ENCODE measurements at regions not wholly inside any gene's neighbourhood (a gene's known extent, or its start where the extent isn't known, plus 50 kb on each side); places are given as distances from the start of the nearest gene placed in this dataset.

DNA sequence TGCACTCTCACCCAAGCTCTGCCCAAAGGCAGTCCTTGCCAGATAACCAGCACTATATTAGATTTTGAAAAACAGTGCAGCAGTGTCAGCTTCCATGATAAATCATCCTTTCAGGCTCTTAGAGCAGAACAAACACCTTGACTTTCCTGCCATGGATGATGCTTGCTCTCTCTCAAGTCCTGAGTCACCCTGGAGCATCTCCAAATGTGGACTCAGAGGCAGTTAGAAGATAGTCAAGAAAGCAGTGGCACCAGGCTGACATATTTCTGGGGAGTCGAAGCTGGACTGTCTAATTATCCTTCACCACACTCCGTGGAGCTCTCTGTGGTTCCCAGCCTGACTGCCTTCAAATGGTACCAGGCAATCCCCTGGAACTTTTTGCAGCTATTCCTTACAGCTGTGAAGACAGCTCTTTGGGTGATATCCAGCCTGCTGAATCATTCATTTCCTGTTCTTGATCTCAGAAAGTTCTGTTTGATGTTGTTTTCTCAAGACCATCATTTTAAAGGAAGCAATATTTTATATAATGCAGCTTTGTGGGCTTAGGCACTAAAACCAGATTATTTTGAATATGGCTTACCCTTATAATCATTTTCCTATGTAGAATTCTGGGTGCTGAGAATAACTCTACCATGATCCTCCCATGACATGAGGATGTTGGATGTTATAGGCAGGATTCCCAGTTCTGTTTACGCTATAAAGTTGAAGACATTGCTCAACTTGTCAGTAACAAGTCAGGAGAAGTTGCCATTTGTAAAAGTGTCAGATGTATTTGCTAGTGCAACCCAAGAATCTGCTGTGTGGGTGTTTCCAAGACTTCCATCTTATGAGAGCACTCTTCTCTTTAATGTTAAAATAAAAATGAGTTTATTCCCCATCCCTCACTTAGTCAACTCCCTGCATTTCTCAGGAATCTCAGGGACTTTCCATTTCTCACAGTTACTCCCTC, 233.8 kb downstream of the C7orf25 start:
- TF ChIP-seq, protein P1, sequence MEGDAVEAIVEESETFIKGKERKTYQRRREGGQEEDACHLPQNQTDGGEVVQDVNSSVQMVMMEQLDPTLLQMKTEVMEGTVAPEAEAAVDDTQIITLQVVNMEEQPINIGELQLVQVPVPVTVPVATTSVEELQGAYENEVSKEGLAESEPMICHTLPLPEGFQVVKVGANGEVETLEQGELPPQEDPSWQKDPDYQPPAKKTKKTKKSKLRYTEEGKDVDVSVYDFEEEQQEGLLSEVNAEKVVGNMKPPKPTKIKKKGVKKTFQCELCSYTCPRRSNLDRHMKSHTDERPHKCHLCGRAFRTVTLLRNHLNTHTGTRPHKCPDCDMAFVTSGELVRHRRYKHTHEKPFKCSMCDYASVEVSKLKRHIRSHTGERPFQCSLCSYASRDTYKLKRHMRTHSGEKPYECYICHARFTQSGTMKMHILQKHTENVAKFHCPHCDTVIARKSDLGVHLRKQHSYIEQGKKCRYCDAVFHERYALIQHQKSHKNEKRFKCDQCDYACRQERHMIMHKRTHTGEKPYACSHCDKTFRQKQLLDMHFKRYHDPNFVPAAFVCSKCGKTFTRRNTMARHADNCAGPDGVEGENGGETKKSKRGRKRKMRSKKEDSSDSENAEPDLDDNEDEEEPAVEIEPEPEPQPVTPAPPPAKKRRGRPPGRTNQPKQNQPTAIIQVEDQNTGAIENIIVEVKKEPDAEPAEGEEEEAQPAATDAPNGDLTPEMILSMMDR (IDR thresholded peaks at IDR 0.05 in 4 of 5, conservative IDR thresholded peaks at IDR 0.05 in 1 of 5), result no peak
- no peak for TF ChIP-seq POLR2A (IDR thresholded peaks at IDR 0.05)

Measured in gastrocnemius medialis (tissue), 4 donors.